Sigmoid colon (tissue), 4 donors: ENCODE measurements at regions not wholly inside any gene's neighbourhood (a gene's known extent, or its start where the extent isn't known, plus 50 kb on each side); places are given as distances from the start of the nearest gene placed in this dataset.
"Not testable (repeated sequence)": the region's sequence is repeated elsewhere in the genome, so short reads cannot be mapped to it uniquely, and the experiment has no call there.

Experiments
- CTCF ChIP-seq, 4 experiments: fragments of 450-650 bp in 3 of 4; fragments of 200-600 bp in 1 of 4; IDR thresholded peaks; one replicate each; pipeline ENCODE4 v1.5.1; 2016 to 2019; ENCODE audit warnings: antibody characterized with exemption in 4 of 4, mild to moderate bottlenecking in 3 of 4, moderate library complexity in 2 of 4
- EP300 ChIP-seq, 4 donors: sonication (generic); formaldehyde crosslinking; IDR thresholded peaks; one replicate each; pipeline ENCODE4 v1.6.1; 2017; ENCODE audit warnings: antibody characterized with exemption in 4 of 4
- POLR2A ChIP-seq, 2 donors: fragments of 450-650 bp; IDR thresholded peaks; one replicate each; pipeline ENCODE4 v1.6.1; 2016; ENCODE audit warnings: antibody characterized with exemption in 2 of 2, mild to moderate bottlenecking in 2 of 2, moderate library complexity in 2 of 2
- POLR2AphosphoS5 ChIP-seq, 4 donors: sonication (generic); formaldehyde crosslinking; IDR thresholded peaks; one replicate each; pipeline ENCODE4 v1.6.1; 2017; ENCODE audit warnings: antibody characterized with exemption in 4 of 4

- not testable (repeated sequence) for TF ChIP-seq EP300, CTCF, POLR2A, POLR2AphosphoS5 (IDR thresholded peaks at IDR 0.05)
Measured at GRCh38 chr16:54873716-54874373, 56.8 kb upstream of the IRX5 start.
